ENCODE measurements at regions not wholly inside any gene's neighbourhood (a gene's known extent, or its start where the extent isn't known, plus 50 kb on each side); places are given as distances from the start of the nearest gene placed in this dataset.
"Not testable (repeated sequence)": the region's sequence is repeated elsewhere in the genome, so short reads cannot be mapped to it uniquely, and the experiment has no call there.

- Histone ChIP-seq H3K9ac (ENCODE audit: low read length) (no peak overlapping the region), H3K36me3 (ENCODE audit: control insufficient read depth, insufficient read depth, low read length) (no peaks in the 10 kb centered on the region), H3K9me3 (ENCODE audit: control insufficient read depth, low read length) (no peaks in the 10 kb centered on the region), H3K4me1 (ENCODE audit: control insufficient read depth, insufficient read depth, low read length) (no peaks in the 10 kb centered on the region), H3K4me3 (ENCODE audit: low read length) (no peak overlapping the region), H3K27me3 (ENCODE audit: control insufficient read depth, insufficient read depth, low read length) (no peaks in the 10 kb centered on the region)
Observed at GRCh38 chr10:124197371-124198124, 104.2 kb upstream of the CHST15 start.

GRCh38 chr10:124196659-124197058 is 103.3 kb upstream of the CHST15 start:
- H3K4me1 ChIP-seq (ENCODE audit: control insufficient read depth, insufficient read depth, low read length) = no peaks in the 10 kb centered on the region
- no peaks in the 10 kb centered on the region for H3K9me3 ChIP-seq (ENCODE audit: control insufficient read depth, low read length)
- no peaks in the 10 kb centered on the region for H3K27me3 ChIP-seq (ENCODE audit: control insufficient read depth, insufficient read depth, low read length)
- no peak overlapping the region for H3K9ac ChIP-seq (ENCODE audit: low read length)
- no peaks in the 10 kb centered on the region for H3K36me3 ChIP-seq (ENCODE audit: control insufficient read depth, insufficient read depth, low read length)
- no peak overlapping the region for H3K4me3 ChIP-seq (ENCODE audit: low read length)

GRCh38 chr10:124194199-124194824 is 100.9 kb upstream of the CHST15 start:
- H3K4me1 ChIP-seq (ENCODE audit: control insufficient read depth, insufficient read depth, low read length) = no peaks in the 10 kb centered on the region
- H3K9ac ChIP-seq (ENCODE audit: low read length) = no peak overlapping the region
- H3K4me3 ChIP-seq (ENCODE audit: low read length) = no peak overlapping the region
- H3K36me3 ChIP-seq (ENCODE audit: control insufficient read depth, insufficient read depth, low read length) = no peaks in the 10 kb centered on the region
- H3K9me3 ChIP-seq (ENCODE audit: control insufficient read depth, low read length) = no peaks in the 10 kb centered on the region
- no peaks in the 10 kb centered on the region for H3K27me3 ChIP-seq (ENCODE audit: control insufficient read depth, insufficient read depth, low read length)

- Histone ChIP-seq H3K9me3 (ENCODE audit: control insufficient read depth, low read length) (no peaks in the 10 kb centered on the region), H3K9ac (ENCODE audit: low read length) (no peak overlapping the region), H3K4me1 (ENCODE audit: control insufficient read depth, insufficient read depth, low read length) (no peaks in the 10 kb centered on the region), H3K4me3 (ENCODE audit: low read length) (no peak overlapping the region), H3K27me3 (ENCODE audit: control insufficient read depth, insufficient read depth, low read length) (no peaks in the 10 kb centered on the region), H3K36me3 (ENCODE audit: control insufficient read depth, insufficient read depth, low read length) (no peaks in the 10 kb centered on the region)
Observed at GRCh38 chr10:124193309-124193696, 99.9 kb upstream of the CHST15 start.

DNA sequence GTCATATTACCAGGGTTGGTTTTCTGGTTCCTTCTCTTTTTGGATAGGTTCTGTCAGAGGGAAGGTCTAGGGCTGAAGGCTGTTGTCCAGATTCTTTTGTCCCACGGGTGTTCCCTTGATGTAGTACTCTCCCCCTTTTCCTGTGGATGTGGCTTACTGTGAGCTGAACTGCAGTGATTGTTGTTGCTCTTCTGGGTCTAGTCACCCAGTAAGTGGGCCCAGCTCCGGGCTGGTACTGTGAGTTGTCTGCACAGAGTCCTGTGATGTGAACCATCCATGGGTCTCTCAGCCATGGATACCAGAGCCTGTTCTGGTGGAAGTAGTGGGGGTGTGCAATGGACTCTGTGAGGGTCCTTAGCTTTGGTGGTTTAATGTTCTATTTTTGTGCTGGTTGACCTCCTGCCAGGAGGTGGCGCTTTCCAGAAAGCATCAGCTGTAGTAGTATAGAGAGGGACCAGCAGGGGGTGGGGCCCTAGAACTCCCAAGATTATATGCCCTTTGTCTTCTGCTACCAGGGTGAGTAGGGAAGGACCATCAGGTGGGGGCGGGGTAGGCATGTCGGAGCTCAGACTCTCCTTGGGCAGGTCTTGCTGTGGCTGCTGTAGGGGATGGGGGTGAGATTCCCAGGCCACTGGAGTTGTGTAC is 99.4 kb upstream of the CHST15 start:
- not testable (repeated sequence) for H3K9me3 ChIP-seq (ENCODE audit: control insufficient read depth, low read length); H3K4me1 ChIP-seq (ENCODE audit: control insufficient read depth, insufficient read depth, low read length); H3K36me3 ChIP-seq (ENCODE audit: control insufficient read depth, insufficient read depth, low read length); H3K4me3 ChIP-seq (ENCODE audit: low read length); H3K27me3 ChIP-seq (ENCODE audit: control insufficient read depth, insufficient read depth, low read length); H3K9ac ChIP-seq (ENCODE audit: low read length)

GRCh38 chr10:124190476-124190875 is 97.1 kb upstream of the CHST15 start:
- not testable (repeated sequence) for H3K4me3 ChIP-seq (ENCODE audit: low read length); H3K9ac ChIP-seq (ENCODE audit: low read length); H3K9me3 ChIP-seq (ENCODE audit: control insufficient read depth, low read length); H3K4me1 ChIP-seq (ENCODE audit: control insufficient read depth, insufficient read depth, low read length); H3K36me3 ChIP-seq (ENCODE audit: control insufficient read depth, insufficient read depth, low read length); H3K27me3 ChIP-seq (ENCODE audit: control insufficient read depth, insufficient read depth, low read length)

DNA sequence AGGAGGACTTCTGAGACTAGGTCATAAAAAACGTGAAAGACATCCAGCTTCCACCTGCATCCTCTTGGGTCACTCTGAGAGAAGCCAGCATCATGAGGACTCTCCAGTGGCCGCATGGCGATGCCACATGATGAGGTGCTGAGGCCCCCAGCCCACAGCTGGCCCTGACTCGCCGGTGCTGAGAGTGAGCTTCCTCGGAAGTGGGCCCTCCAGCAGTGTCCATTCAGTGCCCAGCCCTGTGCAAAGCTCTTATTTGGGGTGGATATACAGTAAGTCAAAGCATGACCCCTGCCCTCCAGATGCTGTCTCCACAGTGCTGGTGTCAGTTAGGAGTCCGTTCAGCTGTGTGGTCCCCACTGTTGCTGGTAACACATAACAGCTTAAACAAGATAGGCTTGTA is 93.6 kb upstream of the CHST15 start:
- Histone ChIP-seq H3K4me3 (ENCODE audit: low read length) (no peak overlapping the region), H3K27me3 (ENCODE audit: control insufficient read depth, insufficient read depth, low read length) (no peaks in the 10 kb centered on the region), H3K36me3 (ENCODE audit: control insufficient read depth, insufficient read depth, low read length) (no peaks in the 10 kb centered on the region), H3K9me3 (ENCODE audit: control insufficient read depth, low read length) (no peaks in the 10 kb centered on the region), H3K4me1 (ENCODE audit: control insufficient read depth, insufficient read depth, low read length) (no peaks in the 10 kb centered on the region), H3K9ac (ENCODE audit: low read length) (no peak overlapping the region)

DNA sequence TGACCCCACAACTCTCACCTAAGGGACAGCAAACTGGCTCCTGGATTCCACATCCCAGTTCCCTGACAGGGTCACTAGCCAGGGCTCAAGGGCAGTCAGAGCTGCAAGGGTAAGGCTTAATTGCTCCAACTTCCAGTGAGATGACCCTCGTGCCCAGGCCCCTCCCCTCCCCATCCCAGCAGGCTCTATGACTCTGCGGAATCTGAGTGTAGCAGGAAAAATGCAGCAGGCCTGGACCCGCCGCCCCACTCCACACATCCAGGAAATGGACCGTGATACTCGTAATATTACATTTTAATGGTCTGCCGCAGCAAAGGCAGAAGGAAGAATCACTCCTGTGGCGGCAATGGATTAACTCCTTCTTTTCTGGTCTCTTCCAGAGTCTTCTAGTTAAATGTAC is 91.7 kb upstream of the CHST15 start:
- Histone ChIP-seq H3K4me1 (ENCODE audit: control insufficient read depth, insufficient read depth, low read length) (no peaks in the 10 kb centered on the region), H3K27me3 (ENCODE audit: control insufficient read depth, insufficient read depth, low read length) (no peaks in the 10 kb centered on the region), H3K4me3 (ENCODE audit: low read length) (no peak overlapping the region), H3K9me3 (ENCODE audit: control insufficient read depth, low read length) (no peaks in the 10 kb centered on the region), H3K36me3 (ENCODE audit: control insufficient read depth, insufficient read depth, low read length) (no peaks in the 10 kb centered on the region), H3K9ac (ENCODE audit: low read length) (no peak overlapping the region)

DNA sequence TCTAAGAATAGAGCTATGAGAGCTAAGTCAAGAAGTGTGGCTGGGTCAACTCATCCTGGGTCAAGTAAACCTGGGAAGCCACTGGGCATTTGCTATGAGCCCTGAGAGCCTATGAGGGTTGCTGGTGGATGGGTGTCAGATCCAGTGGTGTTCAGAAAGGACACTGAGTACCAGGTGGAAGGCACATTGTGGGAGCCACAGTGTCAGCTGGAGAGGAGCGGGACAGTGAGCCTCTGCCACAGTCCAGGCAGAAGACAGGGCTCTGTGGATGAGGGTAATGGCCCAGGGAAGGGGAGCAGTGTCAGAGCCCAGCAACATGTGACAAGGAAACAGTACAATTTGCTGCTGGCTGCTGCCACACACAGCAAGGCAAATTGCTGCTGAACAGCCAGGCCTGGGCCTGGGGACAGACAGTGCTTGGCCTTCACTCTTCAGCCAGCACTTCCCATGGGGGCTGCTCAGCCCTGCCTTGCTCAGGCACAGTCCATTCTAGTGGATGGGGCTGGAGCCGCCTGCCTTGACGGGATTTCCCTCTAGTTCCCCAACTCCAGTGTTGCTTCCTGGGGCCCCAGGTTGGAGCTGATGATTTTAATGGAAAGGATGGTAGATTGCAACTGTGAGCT is 90.9 kb upstream of the CHST15 start:
- Histone ChIP-seq H3K9ac (ENCODE audit: low read length) (no peak overlapping the region), H3K4me3 (ENCODE audit: low read length) (no peak overlapping the region), H3K36me3 (ENCODE audit: control insufficient read depth, insufficient read depth, low read length) (no peaks in the 10 kb centered on the region), H3K27me3 (ENCODE audit: control insufficient read depth, insufficient read depth, low read length) (no peaks in the 10 kb centered on the region), H3K9me3 (ENCODE audit: control insufficient read depth, low read length) (no peaks in the 10 kb centered on the region), H3K4me1 (ENCODE audit: control insufficient read depth, insufficient read depth, low read length) (no peaks in the 10 kb centered on the region)

DNA sequence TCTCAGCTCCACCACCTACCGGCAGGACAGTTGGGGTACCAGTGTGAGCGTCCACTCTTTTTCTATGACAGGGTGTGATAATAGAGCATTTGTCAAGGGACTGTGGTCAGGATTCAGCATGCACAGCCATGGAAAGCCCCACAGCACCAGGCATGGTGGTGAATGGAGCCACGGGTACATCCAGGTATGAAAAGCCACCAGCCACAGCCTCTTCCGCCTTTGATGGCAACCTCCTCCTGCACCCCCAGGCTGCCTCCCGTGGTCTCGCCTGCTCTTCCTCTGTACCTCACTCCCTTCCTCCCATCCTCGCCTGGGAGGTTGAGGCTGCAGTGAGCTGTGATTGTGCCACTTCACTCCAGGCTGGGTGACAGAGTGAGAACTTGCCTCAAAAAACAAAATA is 90.2 kb upstream of the CHST15 start:
- Histone ChIP-seq H3K36me3 (ENCODE audit: control insufficient read depth, insufficient read depth, low read length) (no peaks in the 10 kb centered on the region), H3K9ac (ENCODE audit: low read length) (no peak overlapping the region), H3K9me3 (ENCODE audit: control insufficient read depth, low read length) (no peaks in the 10 kb centered on the region), H3K27me3 (ENCODE audit: control insufficient read depth, insufficient read depth, low read length) (no peaks in the 10 kb centered on the region), H3K4me1 (ENCODE audit: control insufficient read depth, insufficient read depth, low read length) (no peaks in the 10 kb centered on the region), H3K4me3 (ENCODE audit: low read length) (no peak overlapping the region)

- Histone ChIP-seq H3K4me3 (ENCODE audit: low read length) (no peak overlapping the region), H3K27me3 (ENCODE audit: control insufficient read depth, insufficient read depth, low read length) (no peaks in the 10 kb centered on the region), H3K9me3 (ENCODE audit: control insufficient read depth, low read length) (no peaks in the 10 kb centered on the region), H3K4me1 (ENCODE audit: control insufficient read depth, insufficient read depth, low read length) (no peaks in the 10 kb centered on the region), H3K9ac (ENCODE audit: low read length) (no peak overlapping the region), H3K36me3 (ENCODE audit: control insufficient read depth, insufficient read depth, low read length) (no peaks in the 10 kb centered on the region)
Observed at GRCh38 chr10:124182088-124182541, 88.7 kb upstream of the CHST15 start.

DNA sequence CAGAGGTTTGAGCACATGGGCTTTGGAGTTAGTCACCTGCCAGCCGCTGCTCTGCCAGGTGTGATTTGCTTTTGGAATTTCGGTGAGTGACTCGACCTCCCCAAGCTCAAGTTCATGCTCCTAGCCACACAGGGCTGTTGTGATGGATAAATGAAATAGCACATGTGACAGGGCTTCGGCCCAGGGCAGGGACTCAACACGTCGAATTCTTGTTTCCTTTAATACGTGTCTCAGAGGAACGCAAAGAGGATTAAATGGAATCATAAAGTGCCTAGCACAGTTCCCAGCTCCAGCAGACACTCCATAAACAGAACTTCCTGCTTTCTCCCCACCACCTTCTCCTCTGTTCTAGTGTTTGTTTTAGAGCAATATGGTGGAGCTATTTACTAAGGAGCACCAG is 88.3 kb upstream of the CHST15 start:
- Histone ChIP-seq H3K4me1 (ENCODE audit: control insufficient read depth, insufficient read depth, low read length) (no peaks in the 10 kb centered on the region), H3K9ac (ENCODE audit: low read length) (no peak overlapping the region), H3K27me3 (ENCODE audit: control insufficient read depth, insufficient read depth, low read length) (no peaks in the 10 kb centered on the region), H3K4me3 (ENCODE audit: low read length) (no peak overlapping the region), H3K36me3 (ENCODE audit: control insufficient read depth, insufficient read depth, low read length) (no peaks in the 10 kb centered on the region), H3K9me3 (ENCODE audit: control insufficient read depth, low read length) (no peaks in the 10 kb centered on the region)
